SK-N-SH (cell line): ENCODE measurements at regions not wholly inside any gene's neighbourhood (a gene's known extent, or its start where the extent isn't known, plus 50 kb on each side); places are given as distances from the start of the nearest gene placed in this dataset.

Experiments
- CTCF ChIA-PET: fragments of 300-600, 350-600 bp; formaldehyde crosslinking; extraction: SDS; loops from one replicate; lab custom pipeline; 2021; lab: Yijun Ruan, JAX
- POLR2A ChIA-PET: fragments of 350-600 bp; sonication (Branson Sonifier 250); formaldehyde crosslinking; extraction: SDS; loops from one replicate; lab custom pipeline; 2020; ENCODE audit warnings: antibody characterized with exemption, inconsistent platforms; lab: Yijun Ruan, JAX
- DNase-seq: peaks from one replicate; pipeline ENCODE4 v3.0.0; 2012
- H2AFZ ChIP-seq: fragments of 200-600 bp; sonication (generic); 2 replicates; pipeline ENCODE4 v1.8.1; 2016; ENCODE audit warnings: antibody characterized with exemption, mild to moderate bottlenecking, low read depth
- H3F3A ChIP-seq: fragments of 200-600 bp; sonication (generic); replicated peaks from 2 replicates; pipeline ENCODE3; 2016; ENCODE audit warnings: antibody characterized with exemption, mild to moderate bottlenecking; ENCODE audit not compliant: insufficient read depth
- H3K27ac ChIP-seq, 2 experiments: fragments of 200-500 bp in 1 of 2; fragments of 200-600 bp in 1 of 2; sonication (Bioruptor generic) in 1 of 2; sonication (generic), shearing (Covaris generic) in 1 of 2; 2 replicates each; pipeline versions ENCODE4 v1.5.1 to v1.6.1; 2014 to 2016; ENCODE audit warnings: low read depth in 2 of 2, inconsistent platforms in 1 of 2, low read length in 1 of 2, mild to moderate bottlenecking in 1 of 2, mixed read lengths in 1 of 2
- H3K27me3 ChIP-seq: fragments of 200-600 bp; sonication (generic), shearing (Covaris generic); 2 replicates; pipeline ENCODE4 v1.6.1; 2016; ENCODE audit warnings: mixed run types; ENCODE audit not compliant: insufficient read depth
- H3K36me3 ChIP-seq, 2 experiments: fragments of 200-500 bp in 1 of 2; fragments of 200-600 bp in 1 of 2; sonication (Bioruptor generic) in 1 of 2; sonication (generic) in 1 of 2; replicated peaks in 1 of 2; 2 replicates each; pipeline versions ENCODE3 to v1.5.1; 2014 to 2016; ENCODE audit warnings: low read length in 1 of 2, mild to moderate bottlenecking in 1 of 2; ENCODE audit not compliant: insufficient read depth in 2 of 2, control insufficient read depth in 1 of 2
- H3K4me1 ChIP-seq, 2 experiments: fragments of 200-500 bp in 1 of 2; fragments of 200-600 bp in 1 of 2; sonication (Bioruptor generic) in 1 of 2; sonication (generic), shearing (Covaris generic) in 1 of 2; 2 replicates each; pipeline versions ENCODE4 v1.5.1 to v1.6.1; 2014 to 2016; ENCODE audit warnings: low read depth in 1 of 2, low read length in 1 of 2, mixed run types in 1 of 2; ENCODE audit not compliant: insufficient read depth in 2 of 2, control insufficient read depth in 1 of 2
- H3K4me2 ChIP-seq: fragments of 200-600 bp; sonication (generic), shearing (Covaris generic); 2 replicates; pipeline ENCODE4 v1.6.1; 2017; ENCODE audit warnings: mixed run types
- H3K4me3 ChIP-seq, 2 experiments: fragments of 200-500 bp in 1 of 2; fragments of 200-600 bp in 1 of 2; sonication (Bioruptor generic) in 1 of 2; sonication (generic), shearing (Covaris generic) in 1 of 2; 2 replicates each; pipeline versions ENCODE4 v1.5.1 to v1.8.1; 2014 to 2016; ENCODE audit warnings: low read depth in 2 of 2, inconsistent platforms in 1 of 2, low read length in 1 of 2, mild to moderate bottlenecking in 1 of 2, mixed read lengths in 1 of 2, moderate library complexity in 1 of 2
- H3K79me2 ChIP-seq: fragments of 200-600 bp; sonication (generic); 2 replicates; pipeline ENCODE4 v1.8.1; 2017; ENCODE audit warnings: mild to moderate bottlenecking; ENCODE audit not compliant: insufficient read depth
- H3K9ac ChIP-seq: fragments of 200-600 bp; sonication (generic); 2 replicates; pipeline ENCODE4 v1.6.1; 2017; ENCODE audit warnings: mixed run types
- H3K9me2 ChIP-seq: fragments of 200-600 bp; sonication (generic); 2 replicates; pipeline ENCODE4 v1.6.1; 2017; ENCODE audit warnings: mixed run types
- H3K9me3 ChIP-seq: fragments of 200-600 bp; sonication (generic); 2 replicates; pipeline ENCODE4 v1.6.1; 2017; ENCODE audit warnings: mixed run types, mild to moderate bottlenecking, moderate library complexity
- H4K20me1 ChIP-seq: fragments of 200-600 bp; sonication (generic); 2 replicates; pipeline ENCODE4 v1.6.1; 2017; ENCODE audit warnings: mild to moderate bottlenecking, mixed run types; ENCODE audit not compliant: insufficient read depth
- CTCF ChIP-seq: fragments of 200-600 bp; sonication (generic); IDR thresholded peaks from 2 replicates; pipeline ENCODE4 v1.6.1; 2017; ENCODE audit warnings: antibody characterized with exemption, mild to moderate bottlenecking, moderate library complexity
- ELF1 ChIP-seq: IDR thresholded peaks from 2 replicates; pipeline ENCODE4 v1.4.0; 2012
- EZH2phosphoT487 ChIP-seq: fragments of 200-600 bp; sonication (generic); IDR thresholded peaks from 2 replicates; pipeline ENCODE4 v1.6.1; 2017; ENCODE audit warnings: low read depth, mixed run types, mild to moderate bottlenecking, antibody characterized with exemption, moderate library complexity, borderline replicate concordance
- FOSL2 ChIP-seq: IDR thresholded peaks from 2 replicates; pipeline ENCODE4 v1.4.0; 2012; ENCODE audit warnings: low read depth, mild to moderate bottlenecking, moderate library complexity, borderline replicate concordance
- FOXJ3 ChIP-seq: sonication (generic); formaldehyde crosslinking; IDR thresholded peaks from 2 replicates; pipeline ENCODE4 v1.5.1; 2020; ENCODE audit warnings: mild to moderate bottlenecking, missing genetic modification reagents
- GABPA ChIP-seq: IDR thresholded peaks from 2 replicates; pipeline ENCODE4 v1.4.0; 2012; ENCODE audit warnings: low read depth, mild to moderate bottlenecking
- GATA2 ChIP-seq: sonication (generic); formaldehyde crosslinking; IDR thresholded peaks from 2 replicates; pipeline ENCODE4 v1.5.0; 2020; ENCODE audit warnings: mild to moderate bottlenecking, missing genetic modification reagents
- IRF3 ChIP-seq: fragments of 150-350 bp; IDR thresholded peaks from 2 replicates; pipeline ENCODE4 v1.6.1; 2016; ENCODE audit warnings: mild to moderate bottlenecking, low read depth, low read length
- JUND ChIP-seq: IDR thresholded peaks from 2 replicates; pipeline ENCODE4 v1.4.0; 2012
- MXI1 ChIP-seq: IDR thresholded peaks from 2 replicates; pipeline ENCODE4 v1.6.1; 2012; ENCODE audit warnings: mild to moderate bottlenecking, low read depth, low read length, improper control_type of control experiment
- NFIC ChIP-seq: IDR thresholded peaks from 2 replicates; pipeline ENCODE4 v1.4.0; 2012; ENCODE audit warnings: borderline replicate concordance
- NRF1 ChIP-seq: IDR thresholded peaks from 2 replicates; pipeline ENCODE4 v1.6.1; 2012; ENCODE audit warnings: low read depth, mild to moderate bottlenecking, low read length
- POLR2AphosphoS5 ChIP-seq: IDR thresholded peaks from 2 replicates; pipeline ENCODE4 v1.6.1; 2012; ENCODE audit warnings: low read depth, low read length
- RAD21 ChIP-seq: IDR thresholded peaks from 2 replicates; pipeline ENCODE4 v1.6.1; 2012; ENCODE audit warnings: mild to moderate bottlenecking, low read length
- RFX5 ChIP-seq: IDR thresholded peaks from 2 replicates; pipeline ENCODE4 v1.6.1; 2012; ENCODE audit warnings: mild to moderate bottlenecking, improper control_type of control experiment, low read length
- SMC3 ChIP-seq: IDR thresholded peaks from 2 replicates; pipeline ENCODE4 v1.6.1; 2012; ENCODE audit warnings: low read depth, low read length, improper control_type of control experiment
- TCF12 ChIP-seq: IDR thresholded peaks from 2 replicates; pipeline ENCODE4 v1.4.0; 2012
- USF2 ChIP-seq: fragments of 150-350 bp; IDR thresholded peaks from 2 replicates; pipeline ENCODE4 v1.6.1; 2017; ENCODE audit warnings: antibody characterized with exemption, low read length, low read depth, borderline replicate concordance
- YY1 ChIP-seq: IDR thresholded peaks from 2 replicates; pipeline ENCODE4 v1.4.0; 2012; ENCODE audit warnings: low read depth, mild to moderate bottlenecking
- ZBTB33 ChIP-seq: IDR thresholded peaks from 2 replicates; pipeline ENCODE4 v1.4.0; 2012; ENCODE audit warnings: low read depth, borderline replicate concordance
- WGBS: methylation state at CpG from one replicate; pipeline ENCODE4 v1.1.6; 2017; ENCODE audit warnings: low lambda C conversion rate; 5-methylcytosine and 5-hydroxymethylcytosine counted together

- TF ChIP-seq RFX5, result no peak
- TF ChIP-seq FOXJ3 (CRISPR knock-in tag), result no peak
- no peak for TF ChIP-seq ZBTB33
- no peak for TF ChIP-seq FOSL2
Measured at GRCh38 chr3:96324087-96324486, 490.3 kb upstream of the EPHA6 start (continued).

- Histone ChIP-seq H4K20me1 (no peaks in the 10 kb centered on the region), H3K27me3 (no peaks in the 10 kb centered on the region; the same call in 1 of the 2 replicates), H3K4me2 (no peak overlapping the region), H3K4me3 (no peak overlapping the region), H3F3A (no peaks in the 10 kb centered on the region), H3K9me3 (no peaks in the 10 kb centered on the region), H3K27ac (no peak overlapping the region), H3K79me2 (no peaks in the 10 kb centered on the region), H3K9me2 (no peaks in the 10 kb centered on the region), H3K4me1 (no peaks in the 10 kb centered on the region), H3K36me3 (no peaks in the 10 kb centered on the region), H2AFZ (no peak overlapping the region), H3K9ac (no peak overlapping the region)
- ChIA-PET POLR2A (no interaction called here), CTCF (no interaction called here)
- 7% methylated on average over 2 of the region's 2 CpGs for WGBS
- DNase-seq, result no peak
- TF ChIP-seq USF2 (no peak), SMC3 (no peak), POLR2AphosphoS5 (no peak), FOSL2 (no peak), CTCF (no peak), NFIC (no peak), JUND (no peak), GATA2 (CRISPR knock-in tag) (no peak), RAD21 (no peak), YY1 (no peak), ELF1 (no peak), IRF3 (no peak), MXI1 (no peak), EZH2phosphoT487 (no peak), GABPA (no peak), NRF1 (no peak), TCF12 (no peak)
Measured at GRCh38 chr3:96330795-96331194, 483.6 kb upstream of the EPHA6 start.
